GM18511 (cell line): ENCODE measurements at regions not wholly inside any gene's neighbourhood (a gene's known extent, or its start where the extent isn't known, plus 50 kb on each side); places are given as distances from the start of the nearest gene placed in this dataset.

Source experiments
- ATAC-seq: cut with Tn5 transposase; IDR thresholded peaks from one replicate; pipeline ENCODE4 v1.9.1; 2021; ENCODE audit warnings: mild to moderate bottlenecking, moderate library complexity; ENCODE audit not compliant: unreplicated experiment

DNA sequence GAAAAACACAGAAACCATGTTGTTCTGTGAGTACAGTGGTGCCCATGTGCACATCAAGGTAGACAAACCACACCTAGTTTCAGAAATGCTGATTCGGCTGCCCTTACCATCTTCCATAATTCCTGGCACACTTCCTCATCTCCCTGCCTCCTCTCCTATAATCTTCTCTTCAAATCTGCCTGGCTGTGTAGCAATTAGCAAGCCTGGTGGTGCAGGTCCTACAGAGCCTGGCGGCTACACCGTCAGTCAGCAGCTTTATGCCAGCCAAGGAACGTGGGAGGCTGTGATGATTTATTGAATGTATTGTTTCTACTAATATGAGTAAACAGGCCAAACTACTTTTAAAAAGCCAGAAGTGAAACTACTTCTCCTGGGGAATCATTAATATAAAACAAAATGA is 106.8 kb downstream of the SEMA6D start:
- no peak for ATAC-seq

DNA sequence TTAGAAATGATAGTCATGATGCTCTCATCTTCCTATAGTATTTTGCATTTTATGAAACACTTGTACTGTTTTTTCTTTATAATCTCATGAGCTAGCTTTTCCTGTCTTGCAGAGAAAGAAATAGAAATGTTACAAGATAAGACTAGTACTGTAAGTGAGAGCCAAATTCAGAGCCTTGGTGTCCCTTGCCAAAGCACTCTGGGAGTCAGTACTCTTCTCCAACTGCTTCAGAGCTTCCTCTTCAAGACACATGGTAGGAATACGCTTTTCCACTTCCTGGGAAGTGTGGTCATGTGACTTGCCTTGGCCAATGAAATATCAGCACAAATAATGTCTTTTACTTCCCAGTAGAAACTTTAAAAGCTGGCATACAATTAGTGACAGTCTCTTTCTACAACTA is 112.4 kb downstream of the SEMA6D start:
- no peak for ATAC-seq

DNA sequence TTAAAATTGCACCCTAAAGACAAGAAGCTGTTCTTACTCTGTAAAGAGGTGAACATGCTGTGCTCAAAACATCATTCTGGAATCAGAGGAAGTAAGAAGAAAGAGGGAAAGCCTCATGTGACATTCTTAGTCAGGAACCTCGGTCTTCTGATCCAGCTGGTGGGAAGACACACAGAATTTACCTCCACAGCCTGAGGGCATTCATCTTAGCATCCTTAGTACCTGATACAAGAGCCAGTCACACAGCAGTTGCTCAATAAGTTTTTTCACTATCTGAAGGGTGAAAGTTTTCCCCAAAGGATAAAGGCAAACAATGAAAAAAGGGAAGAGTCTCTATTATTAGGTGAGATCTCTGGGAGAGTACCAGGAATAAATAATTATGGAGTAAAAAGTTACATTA is 116.8 kb downstream of the SEMA6D start:
- ATAC-seq = no peak

DNA sequence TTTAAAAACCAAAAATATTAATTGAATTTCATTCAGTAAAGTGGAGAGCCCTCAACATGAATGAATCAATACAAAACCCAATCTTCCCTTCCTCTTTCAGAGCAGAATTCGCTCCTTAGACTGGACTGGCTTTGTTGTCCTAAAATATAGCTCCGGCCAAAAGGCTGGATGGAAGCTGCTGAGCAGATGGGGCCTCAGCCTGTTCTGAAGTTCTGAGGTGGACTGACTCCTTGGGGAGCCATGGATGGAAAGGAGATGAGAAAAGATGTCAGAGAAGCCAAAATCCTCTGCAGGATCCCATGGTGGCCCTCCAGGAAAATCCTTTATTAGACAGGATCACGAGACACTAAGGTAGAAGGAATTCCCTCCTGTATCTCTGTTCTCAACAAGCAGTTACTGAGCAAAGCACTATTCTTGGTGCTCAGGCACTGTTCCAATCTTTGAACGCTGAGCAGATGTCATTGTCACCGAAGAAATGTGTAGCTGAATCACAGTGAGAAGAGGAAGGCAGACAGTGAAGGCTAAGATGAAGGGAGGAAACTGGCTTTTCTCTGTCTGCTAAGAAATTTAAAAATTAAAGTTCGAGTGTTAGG is 122.0 kb downstream of the SEMA6D start:
- no peak for ATAC-seq

DNA sequence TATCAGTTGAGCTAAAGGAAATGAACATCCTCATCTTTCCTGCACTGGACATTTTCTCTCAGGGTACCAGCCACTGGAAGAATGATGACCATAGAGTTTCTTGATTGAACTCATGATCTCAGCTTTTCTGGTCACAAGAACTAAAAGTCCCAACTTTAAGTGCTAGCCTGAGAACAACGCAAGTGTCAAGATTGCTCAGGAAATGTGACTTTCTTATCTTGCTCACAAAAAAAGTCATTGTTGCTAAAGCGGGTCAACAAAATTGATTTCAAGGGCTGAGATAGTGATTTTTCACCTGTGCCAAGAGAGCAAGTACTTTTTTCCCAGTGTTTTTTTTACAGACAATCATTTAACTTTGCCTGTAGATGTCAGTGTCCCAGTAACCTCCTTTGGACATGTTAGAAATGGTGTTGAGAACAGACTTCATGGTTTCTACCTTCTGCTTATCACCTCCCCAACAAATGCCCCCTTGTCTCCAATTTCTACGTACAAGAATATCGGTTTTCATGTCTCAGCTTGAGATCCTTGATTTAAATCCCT is 125.9 kb downstream of the SEMA6D start:
- no peak for ATAC-seq

DNA sequence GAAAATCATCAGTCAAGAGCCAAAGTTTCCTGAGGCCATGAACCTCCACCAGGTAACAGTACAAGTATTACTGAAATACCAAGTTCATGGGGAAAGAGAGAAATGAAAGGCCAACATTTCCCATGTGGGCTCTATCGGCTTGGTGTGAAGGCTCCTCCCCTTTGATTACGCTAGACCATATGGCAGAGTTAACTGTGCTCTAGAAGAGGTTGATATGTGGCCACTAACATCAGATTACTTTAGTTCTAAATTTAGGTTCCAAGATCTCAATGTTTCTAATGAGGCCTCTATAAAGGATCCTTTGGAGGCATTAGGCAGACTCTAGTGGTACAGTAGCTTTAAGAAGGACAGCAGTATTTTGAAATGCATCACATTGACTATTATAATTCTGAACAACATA is 127.1 kb downstream of the SEMA6D start:
- no peak for ATAC-seq

DNA sequence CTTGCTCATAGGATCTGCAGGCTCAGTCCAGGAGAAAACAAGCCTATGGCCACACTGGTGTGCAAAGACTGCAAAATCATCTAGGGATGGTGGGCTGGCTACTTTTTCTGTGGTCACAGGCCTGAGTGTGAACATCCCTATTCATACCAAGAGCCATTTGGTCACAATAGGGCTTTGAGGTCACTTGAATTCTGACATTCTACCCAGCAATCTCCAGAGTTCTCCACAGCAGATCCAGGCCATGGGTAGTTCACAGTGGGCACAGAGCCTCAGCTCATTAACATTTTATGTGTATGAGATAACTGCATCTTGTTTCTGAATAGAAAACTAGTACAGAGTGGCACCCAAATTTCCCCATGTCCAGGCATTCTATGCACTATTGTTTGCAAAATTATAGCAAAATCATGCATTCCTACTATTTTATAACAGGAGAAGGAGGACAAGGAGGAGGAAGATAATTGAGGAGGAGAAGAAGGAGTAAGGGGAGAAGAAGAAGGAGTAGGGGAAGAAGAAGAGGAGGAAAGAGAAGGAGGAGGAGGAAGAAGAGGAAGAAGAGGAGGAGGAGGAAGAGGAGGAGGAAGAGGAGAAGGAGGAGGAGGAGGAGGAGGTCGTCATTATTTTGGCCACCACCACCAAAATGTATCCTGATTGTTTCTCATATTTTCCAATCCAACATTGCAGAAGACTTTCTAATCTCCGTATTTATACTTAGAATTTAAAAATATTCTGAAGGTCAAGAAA is 129.0 kb downstream of the SEMA6D start:
- no peak for ATAC-seq

DNA sequence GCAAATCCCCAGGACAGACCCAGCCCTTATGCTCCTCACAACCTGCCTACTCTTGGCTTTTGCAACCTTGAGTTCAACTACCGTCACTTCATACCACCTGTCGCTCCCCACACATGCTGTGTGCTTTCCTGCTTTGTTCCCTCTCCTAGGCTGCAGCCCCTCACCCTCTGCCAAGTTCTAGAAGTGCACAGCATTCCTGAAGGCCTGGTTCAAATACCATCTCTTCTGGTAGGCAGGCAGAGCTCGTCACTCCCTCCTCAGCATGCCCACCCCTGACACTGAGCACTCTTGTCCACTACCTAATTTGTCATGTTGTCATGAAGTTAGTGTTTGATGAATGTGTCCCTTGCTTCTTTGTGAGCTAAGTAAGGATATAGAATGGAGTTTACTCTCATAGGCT is 129.6 kb downstream of the SEMA6D start:
- ATAC-seq = no peak

DNA sequence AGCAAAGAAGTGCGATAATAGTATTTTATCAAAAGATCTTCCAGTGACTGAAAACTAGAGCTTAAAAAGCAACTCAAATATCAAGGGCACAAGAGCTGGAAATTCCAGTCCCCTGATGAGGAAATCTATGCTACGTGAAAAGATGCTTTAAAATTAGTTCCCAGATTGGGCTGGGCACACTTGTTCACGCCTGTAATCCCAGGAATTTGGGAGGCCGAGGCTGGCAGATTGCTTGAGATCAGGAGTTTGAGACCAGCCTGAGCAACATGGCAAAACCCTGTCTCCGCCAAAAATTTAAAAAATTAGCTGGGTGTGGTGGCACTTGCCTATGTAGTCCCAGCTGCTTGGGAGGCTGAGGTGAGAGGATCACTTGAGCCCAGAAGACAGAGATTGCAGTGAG is 138.8 kb downstream of the SEMA6D start:
- no peak for ATAC-seq

DNA sequence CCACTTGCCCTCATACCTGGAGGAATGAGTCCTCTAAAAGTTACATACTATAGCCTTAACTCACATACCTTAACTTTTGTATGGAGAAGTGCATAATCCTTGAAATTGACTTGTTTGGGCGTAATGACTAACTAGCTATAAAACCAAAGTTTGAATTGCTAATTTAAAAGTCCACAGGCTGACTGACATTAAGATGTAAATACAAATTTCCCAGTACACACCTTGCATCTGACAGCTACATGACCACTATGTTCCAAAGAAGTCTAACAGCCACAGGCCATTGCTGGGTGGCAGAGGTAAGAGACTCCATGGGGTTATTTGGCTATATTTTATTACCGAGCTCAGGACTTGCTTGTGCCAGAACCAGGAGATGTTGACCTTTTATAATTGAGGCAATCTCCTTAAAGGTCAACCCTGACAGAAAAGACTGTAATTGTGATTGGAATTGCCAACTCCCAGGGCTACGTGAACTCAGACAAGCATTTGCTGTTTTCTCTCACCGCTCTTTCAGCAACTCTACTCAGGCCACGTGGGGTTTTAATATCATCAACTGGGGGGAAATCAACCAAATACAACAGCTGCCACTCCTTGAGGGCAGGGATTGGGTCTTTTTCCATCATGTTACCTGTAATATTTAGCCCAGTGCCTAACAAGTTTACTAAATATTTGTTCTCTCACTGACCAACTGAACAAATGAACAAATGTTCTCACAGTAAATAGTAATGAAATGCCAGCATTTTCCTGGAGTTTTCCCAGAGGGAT is 139.9 kb downstream of the SEMA6D start:
- ATAC-seq = no peak

DNA sequence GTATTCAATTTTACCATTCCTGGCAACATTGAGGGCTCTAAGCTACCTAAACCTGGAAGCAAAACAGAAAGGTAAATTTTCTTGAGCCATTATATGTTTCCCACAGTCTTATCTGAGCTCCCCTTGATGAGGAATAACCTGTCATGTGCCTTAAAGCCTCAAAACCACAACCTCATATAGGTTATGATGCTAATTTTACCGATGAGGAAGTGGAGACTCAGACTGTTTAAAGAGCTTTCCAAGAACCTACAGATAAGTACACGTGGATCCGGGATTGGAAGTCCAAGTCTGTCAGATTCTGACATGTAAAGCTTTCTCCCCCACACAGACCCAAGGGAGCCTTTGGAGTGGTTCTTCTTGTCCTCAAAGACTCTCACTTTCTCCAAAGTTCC is 140.5 kb downstream of the SEMA6D start:
- ATAC-seq = no peak

DNA sequence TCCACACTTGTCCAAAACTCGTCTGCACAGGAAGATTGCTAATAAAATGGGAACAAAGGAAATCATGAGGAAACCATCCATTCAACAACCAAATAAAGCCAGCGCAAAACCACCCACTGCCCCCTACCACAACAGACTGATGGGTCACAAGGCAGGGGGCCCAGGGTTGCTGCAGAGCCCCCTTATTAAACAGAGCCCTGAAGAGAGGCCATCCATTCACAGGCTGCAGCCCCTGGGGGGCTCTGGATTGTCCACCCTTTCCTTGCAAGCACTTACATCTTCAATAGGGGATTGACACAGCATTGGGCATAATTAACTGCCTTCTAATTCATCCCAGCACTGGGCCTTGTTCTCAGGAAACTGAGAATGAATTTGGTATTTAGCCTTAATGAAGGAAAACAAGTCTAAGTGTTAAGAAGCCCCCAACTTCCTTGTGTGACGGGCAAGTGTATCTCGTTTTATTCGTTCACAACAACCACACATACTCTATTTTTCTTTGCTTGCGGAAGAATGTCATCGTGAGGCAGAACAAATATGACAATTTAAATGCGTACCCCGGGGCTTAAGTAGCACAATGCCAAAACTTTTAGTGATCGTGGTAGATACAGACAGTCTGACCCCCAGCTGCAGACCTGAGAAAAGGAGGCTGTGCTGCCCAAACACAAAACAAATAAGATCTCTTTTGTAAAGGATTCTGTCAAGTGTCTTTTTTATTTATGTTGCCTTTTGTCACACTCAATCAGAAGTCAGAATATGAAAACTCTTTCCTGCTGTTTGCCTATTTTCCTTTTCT is 144.0 kb downstream of the SEMA6D start:
- no peak for ATAC-seq

DNA sequence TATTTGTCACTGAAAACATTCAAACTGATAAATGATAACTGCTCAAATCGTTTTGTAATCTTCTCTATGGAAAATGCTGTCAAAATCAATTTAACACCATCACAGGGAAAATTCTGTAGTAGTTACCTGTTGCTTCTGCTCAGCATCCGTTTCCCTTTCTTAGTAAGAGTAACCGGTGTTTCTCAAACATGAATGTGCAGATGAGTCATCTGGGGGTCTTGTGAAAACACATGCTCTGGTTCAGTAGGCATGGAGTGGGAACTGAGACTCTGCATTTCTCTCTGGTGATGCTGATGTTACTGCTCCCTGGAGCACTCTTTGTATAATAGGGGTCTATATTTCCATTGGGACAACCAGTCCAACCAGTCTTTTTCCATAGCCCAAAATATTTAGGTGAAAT is 145.1 kb downstream of the SEMA6D start:
- peak; percentile 61 for ATAC-seq

DNA sequence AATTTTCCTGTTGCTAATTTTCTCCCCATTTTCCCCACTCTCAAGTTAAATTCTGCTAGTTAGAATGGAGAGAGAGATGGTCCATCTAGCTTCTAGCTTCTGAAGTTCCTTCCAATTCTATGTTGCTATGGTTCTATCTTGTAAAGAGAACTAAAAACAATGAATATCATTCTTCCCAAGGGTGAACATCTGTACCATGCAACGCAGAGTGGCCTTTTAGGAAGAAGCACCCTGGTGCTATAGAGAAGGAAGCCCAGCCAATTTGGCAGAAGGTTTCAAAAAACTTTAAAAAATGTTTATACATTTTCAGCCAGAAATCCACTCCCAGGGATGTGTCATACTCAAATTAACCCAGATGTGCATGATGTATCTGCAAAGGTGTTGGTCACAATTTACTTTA is 149.1 kb downstream of the SEMA6D start:
- ATAC-seq = no peak

DNA sequence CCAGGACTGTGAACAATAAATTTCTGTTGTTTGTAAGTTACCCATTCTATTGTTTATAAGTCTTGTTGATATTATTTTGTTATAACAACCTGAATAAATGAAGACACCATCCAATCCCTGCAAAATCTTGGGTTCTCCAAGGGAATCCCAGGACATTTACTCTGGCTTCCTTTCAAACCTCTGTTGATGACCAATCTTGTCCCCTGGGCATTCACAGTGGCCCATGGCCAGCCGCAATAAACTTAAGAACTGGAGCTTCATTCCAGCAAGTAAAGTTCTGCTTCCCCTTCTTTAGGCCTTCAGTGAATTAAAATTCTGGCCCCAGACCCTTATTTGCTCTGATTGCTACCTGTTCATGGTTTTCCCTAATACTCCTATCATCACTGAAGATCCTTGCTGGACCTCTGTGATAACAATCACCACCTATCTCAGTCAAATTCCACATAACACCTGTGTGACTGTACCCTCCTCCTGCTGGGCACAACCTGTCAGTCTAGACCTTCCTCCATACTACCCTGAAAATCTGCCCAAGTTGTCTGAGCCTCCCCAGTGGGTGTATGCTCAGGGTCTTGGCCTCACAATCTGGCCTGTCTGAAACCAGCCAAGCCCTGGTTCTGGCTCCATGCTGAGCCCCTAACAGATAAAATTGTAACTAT is 153.1 kb downstream of the SEMA6D start:
- no peak for ATAC-seq

DNA sequence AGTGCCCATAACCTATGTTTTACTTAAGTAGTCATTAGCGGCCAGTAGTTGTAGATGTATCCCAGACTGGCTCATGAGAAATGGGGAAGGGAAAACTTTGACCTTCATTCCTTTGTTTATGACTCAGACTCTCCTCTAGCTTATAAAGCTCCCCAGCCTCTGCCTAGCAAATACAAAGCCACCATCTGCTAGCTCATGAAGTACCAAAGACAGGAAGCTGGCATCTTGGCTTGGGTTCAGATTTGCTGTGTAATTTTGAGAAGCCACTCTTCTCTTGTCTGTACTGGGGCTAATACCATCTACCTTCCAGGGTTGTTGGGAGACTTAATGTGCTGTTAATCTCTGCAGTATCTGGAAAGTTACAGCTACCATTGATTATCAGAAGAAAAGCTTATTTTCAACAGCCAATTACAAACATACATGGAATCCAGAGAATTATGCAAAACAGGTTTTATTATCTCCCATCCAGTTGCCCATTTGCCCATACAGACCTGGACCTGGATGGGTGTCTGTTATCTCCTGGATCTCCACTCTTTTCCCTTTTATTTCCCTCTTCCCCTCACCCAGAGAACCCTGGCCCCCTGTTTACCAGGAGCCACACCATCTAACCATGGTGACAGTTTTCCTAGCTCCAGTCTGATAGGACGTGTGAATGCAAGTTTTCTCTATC is 153.8 kb downstream of the SEMA6D start:
- no peak for ATAC-seq

DNA sequence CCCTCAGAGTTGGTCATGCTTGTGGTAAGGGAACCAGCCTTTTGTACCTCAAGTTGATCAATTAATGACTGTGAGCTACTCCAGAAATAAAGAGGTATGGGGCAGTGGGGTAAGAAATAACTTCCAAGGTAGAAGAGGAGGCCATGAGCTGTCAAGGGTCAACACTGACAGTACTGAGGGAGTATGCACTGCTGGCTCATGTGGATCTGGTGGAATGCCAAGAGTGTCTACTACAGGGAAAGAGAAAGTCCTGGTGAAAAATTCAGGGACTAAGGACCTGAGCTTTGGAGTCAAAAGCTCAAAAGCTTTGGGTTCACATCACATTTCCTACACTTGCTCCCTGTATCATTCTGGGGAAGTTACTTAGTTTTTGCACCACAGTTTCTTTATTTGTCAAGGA is 154.9 kb downstream of the SEMA6D start:
- ATAC-seq = no peak

DNA sequence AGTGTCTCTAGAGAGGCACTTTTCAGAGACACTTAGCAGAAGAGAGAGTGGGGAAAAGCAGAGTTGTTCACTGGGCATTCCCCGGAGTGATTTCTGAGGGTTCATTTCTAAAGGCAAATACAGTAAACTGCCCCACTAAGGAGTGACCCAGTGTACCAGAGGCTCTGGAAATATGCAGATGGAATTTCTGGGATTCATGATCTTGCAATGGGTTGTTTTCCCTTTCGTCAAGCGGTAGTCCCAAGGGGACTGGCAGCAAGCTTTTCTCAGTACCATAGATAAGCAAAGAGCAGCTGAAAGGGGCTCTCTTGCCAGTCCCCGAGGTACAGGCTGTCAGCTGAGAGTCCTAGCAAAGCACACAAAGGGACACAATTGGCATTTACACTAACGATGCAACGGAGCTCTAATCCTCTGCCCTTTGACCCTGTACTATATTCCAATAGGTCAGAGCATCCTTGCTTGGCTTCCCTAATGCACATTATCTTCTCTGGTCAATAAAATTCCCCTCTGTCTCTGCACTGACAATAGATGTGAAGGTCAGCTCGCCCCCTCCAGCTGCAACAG is 155.6 kb downstream of the SEMA6D start:
- no peak for ATAC-seq

DNA sequence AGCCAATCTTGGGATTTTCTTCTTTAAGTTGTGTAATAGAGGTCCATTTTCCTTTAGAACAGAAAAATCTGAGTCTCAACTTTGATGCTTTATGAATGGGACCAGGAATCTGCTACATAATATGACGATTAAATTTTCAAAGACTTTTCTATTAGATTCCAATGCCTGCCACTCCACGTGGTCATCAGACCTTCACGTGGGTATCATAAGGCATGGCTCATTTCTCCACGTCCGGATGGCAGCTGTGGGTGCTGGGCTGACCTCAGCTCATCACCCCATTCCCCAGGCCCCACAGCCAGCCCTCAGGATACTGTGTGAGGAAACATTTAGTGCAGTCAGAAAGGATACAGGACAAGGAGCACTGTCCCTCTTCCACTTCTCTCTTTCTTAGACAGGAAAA is 159.7 kb downstream of the SEMA6D start:
- ATAC-seq = no peak

DNA sequence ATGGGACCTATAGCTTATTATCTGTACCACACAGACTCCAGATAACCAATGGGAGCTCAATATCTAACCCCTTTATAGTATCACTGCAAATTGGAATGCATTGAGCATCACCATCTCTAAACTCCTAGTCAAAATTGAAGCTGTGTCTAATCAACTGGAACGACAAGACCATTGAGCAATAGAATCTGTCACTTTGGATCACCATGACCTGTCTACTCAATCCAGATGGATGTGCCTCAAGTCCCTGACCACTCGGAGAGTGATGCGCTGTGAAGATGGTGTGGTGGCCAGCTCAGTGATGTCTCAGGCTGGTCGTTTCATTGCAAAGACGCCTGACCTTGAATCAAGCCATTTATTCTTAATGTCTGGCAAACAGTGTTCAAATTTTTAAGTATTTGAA is 160.5 kb downstream of the SEMA6D start:
- ATAC-seq = no peak
